HG03280 (cell line): ENCODE measurements at regions not wholly inside any gene's neighbourhood (a gene's known extent, or its start where the extent isn't known, plus 50 kb on each side); places are given as distances from the start of the nearest gene placed in this dataset.

Source experiments
- ATAC-seq: cut with Tn5 transposase; IDR thresholded peaks from one replicate; pipeline ENCODE4 v1.9.1; 2021; ENCODE audit warnings: mild to moderate bottlenecking, moderate library complexity; ENCODE audit not compliant: unreplicated experiment

- ATAC-seq: no peak
These were observed 297.7 kb downstream of the PARP8 start for GRCh38 chr5:50963971-50964745.

GRCh38 chr5:50964746-50965653 lies 298.6 kb downstream of the PARP8 start:
- no peak for ATAC-seq

- no peak for ATAC-seq
These were observed 299.4 kb downstream of the PARP8 start for GRCh38 chr5:50965654-50966375.

- ATAC-seq: no peak
These were observed 300.6 kb downstream of the PARP8 start for GRCh38 chr5:50967009-50967562.

- ATAC-seq: no peak
These were observed 301.3 kb downstream of the PARP8 start for GRCh38 chr5:50967563-50968355.

GRCh38 chr5:50968356-50969149 lies 302.1 kb downstream of the PARP8 start:
- ATAC-seq: no peak

GRCh38 chr5:50969151-50970031 lies 303.0 kb downstream of the PARP8 start:
- ATAC-seq: no peak

GRCh38 chr5:50975840-50976239 lies 309.4 kb downstream of the PARP8 start:
- no peak for ATAC-seq

- no peak for ATAC-seq
These were observed 312.5 kb downstream of the PARP8 start for GRCh38 chr5:50978924-50979323.

GRCh38 chr5:50984640-50985039 lies 318.2 kb downstream of the PARP8 start:
- ATAC-seq: no peak

GRCh38 chr5:50990296-50990924 lies 324.0 kb downstream of the PARP8 start:
- no peak for ATAC-seq

- no peak for ATAC-seq
These were observed 329.0 kb downstream of the PARP8 start for GRCh38 chr5:50995285-50995942.

GRCh38 chr5:51001227-51001923 lies 334.9 kb downstream of the PARP8 start:
- ATAC-seq: no peak

GRCh38 chr5:51002368-51002767 lies 335.9 kb downstream of the PARP8 start:
- ATAC-seq: no peak

GRCh38 chr5:51013036-51013435 lies 346.6 kb downstream of the PARP8 start:
- no peak for ATAC-seq

GRCh38 chr5:51018423-51018822 lies 352.0 kb downstream of the PARP8 start:
- ATAC-seq: no peak

GRCh38 chr5:51024263-51024662 lies 357.8 kb downstream of the PARP8 start:
- no peak for ATAC-seq
